H1 (cell line): ENCODE measurements at regions not wholly inside any gene's neighbourhood (a gene's known extent, or its start where the extent isn't known, plus 50 kb on each side); places are given as distances from the start of the nearest gene placed in this dataset.

Source experiments
- CTCF ChIA-PET: fragments of 300-600 bp; sonication (Branson Sonifier 250); formaldehyde crosslinking; loops from one replicate; lab custom pipeline; 2021; ENCODE audit not compliant: partially characterized antibody; lab: Charles Lee
- POLR2A ChIA-PET: fragments of 300-600 bp; sonication (Branson Sonifier 250); formaldehyde crosslinking; loops from one replicate; lab custom pipeline; 2021; ENCODE audit warnings: inconsistent platforms; ENCODE audit not compliant: partially characterized antibody; lab: Charles Lee
- DNase-seq, 2 experiments: peaks; one replicate each; pipeline versions ENCODE4 v3.0.0 to v3.0.0-alpha.2; 2010 to 2022; ENCODE audit warnings: low spot score in 2 of 2, low read depth in 1 of 2, mixed read lengths in 1 of 2
- FAIRE-seq: peaks from 2 replicates; lab custom pipeline; 2011; peaks lifted over from hg19 to GRCh38; lab: Jason Lieb, UNC
- H2AFZ ChIP-seq: 2 replicates; pipeline ENCODE4 v1.8.1; 2012; ENCODE audit warnings: low read length, inconsistent platforms
- H2AK5ac ChIP-seq: 2 replicates; pipeline ENCODE4 v1.6.1; 2013; ENCODE audit warnings: low read depth, low read length
- H2BK120ac ChIP-seq: replicated peaks from 2 replicates; pipeline ENCODE3; 2013; ENCODE audit warnings: low read depth, low read length, inconsistent platforms
- H2BK12ac ChIP-seq: 2 replicates; pipeline ENCODE4 v1.6.1; 2013; ENCODE audit warnings: low read depth, low read length
- H2BK15ac ChIP-seq: 2 replicates; pipeline ENCODE4 v1.6.1; 2013; ENCODE audit warnings: low read length
- H2BK20ac ChIP-seq: 2 replicates; pipeline ENCODE4 v1.6.1; 2013; ENCODE audit warnings: low read length
- H2BK5ac ChIP-seq: 2 replicates; pipeline ENCODE4 v1.6.1; 2013; ENCODE audit warnings: low read depth, low read length
- H3K14ac ChIP-seq: 2 replicates; pipeline ENCODE4 v1.6.1; 2013; ENCODE audit warnings: inconsistent platforms; ENCODE audit not compliant: insufficient read length
- H3K18ac ChIP-seq: 2 replicates; pipeline ENCODE4 v1.6.1; 2013; ENCODE audit warnings: low read length; ENCODE audit errors: extremely low read depth
- H3K23ac ChIP-seq: 2 replicates; pipeline ENCODE4 v1.6.1; 2013; ENCODE audit warnings: inconsistent platforms; ENCODE audit not compliant: insufficient read length
- H3K23me2 ChIP-seq: 2 replicates; pipeline ENCODE4 v1.6.1; 2013; ENCODE audit warnings: low read depth, low read length
- H3K27ac ChIP-seq: 2 replicates; pipeline ENCODE4 v1.6.1; 2011; ENCODE audit warnings: low read depth, low read length, inconsistent platforms
- H3K27me3 ChIP-seq, 4 experiments: replicated peaks in 1 of 4; 1 replicate in 1 of 4; 2 replicates in 3 of 4; pipeline versions ENCODE4 v1.6.1 to v1.8.1; 2011 to 2013; ENCODE audit warnings: low read length in 3 of 4, mild to moderate bottlenecking in 3 of 4, inconsistent platforms in 2 of 4, mixed read lengths in 2 of 4, moderate library complexity in 1 of 4; ENCODE audit not compliant: control insufficient read depth in 3 of 4, insufficient read depth in 3 of 4; ENCODE audit errors: extremely low read depth in 1 of 4
- H3K36me3 ChIP-seq, 4 experiments: 2 replicates each; pipeline versions ENCODE4 v1.6.1 to v1.8.1; 2011 to 2013; ENCODE audit warnings: mild to moderate bottlenecking in 4 of 4, low read length in 3 of 4, moderate library complexity in 2 of 4, control low read depth in 1 of 4, inconsistent platforms in 1 of 4; ENCODE audit not compliant: insufficient read depth in 4 of 4, control insufficient read depth in 2 of 4
- H3K4ac ChIP-seq: replicated peaks from 2 replicates; pipeline ENCODE3; 2013; ENCODE audit warnings: low read length, low read depth, mixed read lengths, inconsistent platforms; ENCODE audit not compliant: insufficient read length
- H3K4me1 ChIP-seq, 4 experiments: replicated peaks in 1 of 4; 1 replicate in 1 of 4; 2 replicates in 3 of 4; pipeline versions ENCODE4 v1.6.1 to v1.8.1; 2011 to 2013; ENCODE audit warnings: low read length in 3 of 4, inconsistent platforms in 2 of 4, mixed read lengths in 1 of 4; ENCODE audit not compliant: insufficient read depth in 4 of 4, control insufficient read depth in 3 of 4
- H3K4me2 ChIP-seq, 2 experiments: 2 replicates each; pipeline versions ENCODE4 v1.6.1 to v1.8.1; 2011 to 2013; ENCODE audit warnings: low read depth in 2 of 2, low read length in 2 of 2, control low read depth in 1 of 2, inconsistent platforms in 1 of 2, mild to moderate bottlenecking in 1 of 2; ENCODE audit not compliant: insufficient read depth in 1 of 2
- H3K4me3 ChIP-seq, 4 experiments: fragments of 200-600, 300-600 bp in 1 of 4; sonication (generic), shearing (Covaris generic), sonication (Bioruptor Twin) in 1 of 4; 2 replicates each; pipeline versions ENCODE4 v1.5.1 to v1.8.1; 2011 to 2016; ENCODE audit warnings: low read length in 4 of 4, low read depth in 3 of 4, control low read depth in 2 of 4, inconsistent platforms in 2 of 4, mild to moderate bottlenecking in 2 of 4, mixed read lengths in 1 of 4, moderate library complexity in 1 of 4; ENCODE audit not compliant: insufficient read depth in 2 of 4; ENCODE audit errors: extremely low read depth in 1 of 4
- H3K56ac ChIP-seq: replicated peaks from 2 replicates; pipeline ENCODE3; 2013; ENCODE audit warnings: low read depth, mild to moderate bottlenecking, mixed read lengths, low read length, inconsistent platforms; ENCODE audit not compliant: insufficient read length
- H3K79me1 ChIP-seq: 2 replicates; pipeline ENCODE4 v1.6.1; 2013; ENCODE audit warnings: low read depth, low read length, control low read depth
- H3K79me2 ChIP-seq, 2 experiments: 2 replicates each; pipeline versions ENCODE4 v1.6.1 to v1.8.1; 2012 to 2013; ENCODE audit warnings: low read length in 2 of 2, mild to moderate bottlenecking in 2 of 2, inconsistent platforms in 1 of 2; ENCODE audit not compliant: insufficient read depth in 2 of 2, control insufficient read depth in 1 of 2
- H3K9ac ChIP-seq, 4 experiments: replicated peaks in 1 of 4; 1 replicate in 1 of 4; 2 replicates in 3 of 4; pipeline versions ENCODE4 v1.6.1 to v1.8.1; 2011 to 2013; ENCODE audit warnings: low read depth in 3 of 4, low read length in 3 of 4, control low read depth in 2 of 4, mild to moderate bottlenecking in 2 of 4, moderate library complexity in 2 of 4, inconsistent platforms in 1 of 4; ENCODE audit errors: extremely low read depth in 1 of 4
- H3K9me3 ChIP-seq, 2 experiments: 2 replicates each; pipeline versions ENCODE4 v1.6.1 to v1.8.1; 2012 to 2013; ENCODE audit warnings: mild to moderate bottlenecking in 2 of 2, moderate library complexity in 2 of 2, control low read depth in 1 of 2, inconsistent platforms in 1 of 2, low read depth in 1 of 2, low read length in 1 of 2, mixed read lengths in 1 of 2; ENCODE audit not compliant: insufficient read depth in 2 of 2
- H4K20me1 ChIP-seq, 2 experiments: replicated peaks in 1 of 2; 2 replicates each; pipeline versions ENCODE3 to v1.8.1; 2011 to 2013; ENCODE audit warnings: inconsistent platforms in 2 of 2, low read length in 2 of 2, mild to moderate bottlenecking in 1 of 2; ENCODE audit not compliant: insufficient read depth in 2 of 2, control insufficient read depth in 1 of 2
- H4K5ac ChIP-seq: 2 replicates; pipeline ENCODE4 v1.6.1; 2013; ENCODE audit warnings: low read length, low read depth, mixed read lengths, inconsistent platforms; ENCODE audit not compliant: insufficient read length
- H4K8ac ChIP-seq: 2 replicates; pipeline ENCODE4 v1.8.0; 2013; ENCODE audit warnings: mild to moderate bottlenecking, moderate library complexity, low read length, inconsistent platforms; ENCODE audit not compliant: insufficient read depth; ENCODE audit errors: extremely low read depth
- H4K91ac ChIP-seq: replicated peaks from 2 replicates; pipeline ENCODE3; 2013; ENCODE audit warnings: low read length, mixed read lengths, inconsistent platforms; ENCODE audit not compliant: insufficient read length
- CBX5 ChIP-seq: fragments of 300-800, 300-1000 bp; sonication (generic); IDR thresholded peaks from 2 replicates; pipeline ENCODE4 v1.7.1; 2016; ENCODE audit warnings: antibody characterized with exemption, low read length, low read depth
- EP300 ChIP-seq, 2 experiments: IDR thresholded peaks; 1 replicate in 1 of 2; 2 replicates in 1 of 2; pipeline ENCODE4 v1.6.1; 2011 to 2012; ENCODE audit warnings: low read depth in 2 of 2, low read length in 2 of 2, mild to moderate bottlenecking in 2 of 2, borderline replicate concordance in 1 of 2, inconsistent platforms in 1 of 2, moderate library complexity in 1 of 2
- GTF2F1 ChIP-seq: IDR thresholded peaks from 2 replicates; pipeline ENCODE4 v1.6.1; 2012; ENCODE audit warnings: low read depth, low read length, improper control_type of control experiment, borderline replicate concordance
- HDAC2 ChIP-seq, 2 experiments: fragments of 300-600 bp in 1 of 2; sonication (generic) in 1 of 2; IDR thresholded peaks; 2 replicates each; pipeline ENCODE4 v1.6.1; 2011 to 2012; ENCODE audit warnings: low read depth in 2 of 2, low read length in 2 of 2, mild to moderate bottlenecking in 2 of 2, moderate library complexity in 2 of 2, borderline replicate concordance in 1 of 2, inconsistent platforms in 1 of 2
- KDM5A ChIP-seq: fragments of 200-600 bp; IDR thresholded peaks from 2 replicates; pipeline ENCODE4 v1.7.1; 2012; ENCODE audit warnings: mild to moderate bottlenecking, low read length, inconsistent platforms, mixed read lengths
- TAF7 ChIP-seq: optimal IDR thresholded peaks from 2 replicates; pipeline ENCODE3; 2011; ENCODE audit warnings: low read depth, mild to moderate bottlenecking, inconsistent platforms, low read length, moderate library complexity, borderline replicate concordance
- TBP ChIP-seq: IDR thresholded peaks from 2 replicates; pipeline ENCODE4 v1.6.1; 2011; ENCODE audit warnings: low read depth, low read length, improper control_type of control experiment
- WGBS, 2 experiments: shearing (Covaris generic) in 1 of 2; methylation state at CpG; one replicate each; pipeline versions ENCODE4 v1.1.6 to v1.1.7; 2013 to 2015; ENCODE audit warnings: low lambda C conversion rate in 2 of 2, mixed read lengths in 2 of 2, inconsistent platforms in 1 of 2, low coverage in 1 of 2, missing lambda C conversion rate in 1 of 2; ENCODE audit not compliant: insufficient replicate concordance in 2 of 2, insufficient coverage in 1 of 2, insufficient read length in 1 of 2; ENCODE audit errors: extremely low coverage in 1 of 2, missing lambda C conversion rate in 1 of 2; 5-methylcytosine and 5-hydroxymethylcytosine counted together

- H3K79me2 ChIP-seq, result peaks cover 0 to 40% of the 10 kb centered on the region in 2 experiments; a peak in 2 of 4 replicates
- no peak overlapping the region for H3K14ac ChIP-seq
- FAIRE-seq (no peak), DNase-seq (no peak)
- H3K9ac ChIP-seq, result no peak overlapping the region
- no peaks in the 10 kb centered on the region for H3K27me3 ChIP-seq
- no peak overlapping the region for H3K23ac ChIP-seq
- H3K4me2 ChIP-seq, result no peak overlapping the region
- no peak overlapping the region for H3K27ac ChIP-seq
- H2BK20ac ChIP-seq, result 0 out of 2 replicates have a peak overlapping the region, but pooled peaks have one; percentile 15
- H2BK120ac ChIP-seq, result no peak overlapping the region
- CTCF ChIA-PET, result interaction anchor here (0.9 to 1.7 kb wide), 5 partner anchors 9 to 90 kb away, joined by 3 to 4 read pairs (median 3); no protein-coding TSS in a partner anchor
- no peak overlapping the region for H2AK5ac ChIP-seq
- peak overlapping the region; percentile 48; the same call in 1 of the 2 replicates for H4K8ac ChIP-seq
- no peak overlapping the region for H3K56ac ChIP-seq
- no peaks in the 10 kb centered on the region for H3K36me3 ChIP-seq
- H3K23me2 ChIP-seq, result no peaks in the 10 kb centered on the region
- H4K91ac ChIP-seq, result no peak overlapping the region
- peak overlapping the region; percentile 75 for H2BK5ac ChIP-seq
- H4K5ac ChIP-seq, result no peak overlapping the region
- no peak overlapping the region for H2AFZ ChIP-seq
- peaks cover 0 to 8% (median 1%) of the 10 kb centered on the region in 4 experiments; a peak in 5 of 7 replicates for H3K4me1 ChIP-seq
- WGBS, 2 experiments, result 92% methylated on average over 14 of the region's 14 CpGs; no CpG with 5 or more reads in 1 of the 2 experiments
- H3K9me3 ChIP-seq, result no peaks in the 10 kb centered on the region
- H2BK12ac ChIP-seq, result no peak overlapping the region
- POLR2A ChIA-PET, result no interaction called here
- H3K4me3 ChIP-seq, result no peak overlapping the region
- no peak overlapping the region for H3K4ac ChIP-seq
- no peak overlapping the region for H3K18ac ChIP-seq
- H4K20me1 ChIP-seq, result peaks cover 3 to 4% of the 10 kb centered on the region in 2 experiments
- peaks cover 5% of the 10 kb centered on the region for H3K79me1 ChIP-seq
- no peak overlapping the region for H2BK15ac ChIP-seq
- no peak for TF ChIP-seq HDAC2 (IDR thresholded peaks at IDR 0.05; ENCODE audit: borderline replicate concordance in 1 of 2, low read depth in 2 of 2, low read length in 2 of 2)
- TF ChIP-seq TAF7, result no peak
- no peak for TF ChIP-seq CBX5
- no peak for TF ChIP-seq KDM5A
- no peak for TF ChIP-seq TBP
- TF ChIP-seq GTF2F1, result no peak
- TF ChIP-seq EP300 (IDR thresholded peaks at IDR 0.05; ENCODE audit: borderline replicate concordance in 1 of 2, low read depth in 2 of 2, low read length in 2 of 2), result no peak
These were observed 66.0 kb upstream of the PPARA start for GRCh38 chr22:46084376-46084775.
